ENCODE measurements at regions not wholly inside any gene's neighbourhood (a gene's known extent, or its start where the extent isn't known, plus 50 kb on each side); places are given as distances from the start of the nearest gene placed in this dataset.

DNA sequence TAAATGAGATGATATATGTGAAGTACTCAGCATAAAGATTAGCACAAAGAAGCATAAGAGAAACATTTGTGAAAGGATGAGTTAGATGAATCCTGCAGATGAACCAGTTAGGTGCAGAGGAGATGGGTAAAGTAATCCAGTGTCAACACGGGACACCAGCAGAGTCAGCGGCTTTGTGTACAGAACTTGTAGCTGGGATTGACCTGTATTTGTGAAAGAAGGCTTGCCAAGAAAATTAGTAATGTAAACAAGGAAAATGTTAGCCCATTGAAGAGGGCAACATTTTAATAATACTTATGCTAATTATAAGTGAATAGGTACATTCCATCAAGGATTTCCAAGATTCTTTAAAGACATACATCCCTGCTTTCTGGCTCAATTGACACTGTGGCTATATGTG, 255.7 kb downstream of the PTEN start:
- Histone ChIP-seq H3K9me3 (ENCODE audit: control extremely low read depth in 1 of 3, control insufficient read depth in 2 of 3, insufficient read depth in 1 of 3, low read length in 2 of 3) (peaks cover 0 to 3% (median 0%) of the 10 kb centered on the region in 3 donors), H3K4me1 (ENCODE audit: control insufficient read depth in 2 of 2, insufficient read depth in 2 of 2, low read length in 2 of 2) (peaks cover 65 to 69% of the 10 kb centered on the region in 2 donors), H3K4me2 (replicated peaks; ENCODE audit: low read depth, low read length, poor library complexity, severe bottlenecking) (no peak overlapping the region), H3K27ac (ENCODE audit: low read length in 2 of 2) (peak overlapping the region in 1 of 2 donors; percentile 67), H2AFZ (ENCODE audit: insufficient read depth, low read depth, low read length, poor library complexity, severe bottlenecking) (no peak overlapping the region), H3K27me3 (replicated peaks in 1 of 4; ENCODE audit: control extremely low read depth in 1 of 4, control insufficient read depth in 3 of 4, insufficient read depth in 4 of 4, low read length in 3 of 4) (no peaks in the 10 kb centered on the region), H3K36me3 (replicated peaks in 1 of 2; ENCODE audit: control extremely low read depth in 1 of 2, control insufficient read depth in 1 of 2, extremely low read depth in 1 of 2, insufficient read depth in 2 of 2, low read length in 1 of 2) (no peaks in the 10 kb centered on the region), H3K79me2 (ENCODE audit: control insufficient read depth, insufficient read depth, low read length) (no peaks in the 10 kb centered on the region), H3K9ac (ENCODE audit: low read length) (no peak overlapping the region), H4K20me1 (ENCODE audit: control insufficient read depth, insufficient read depth, low read length, poor library complexity, severe bottlenecking) (no peaks in the 10 kb centered on the region), H3K4me3 (ENCODE audit: control extremely low read depth in 1 of 5, extremely low read depth in 1 of 5, insufficient read depth in 1 of 5, low read depth in 2 of 5, low read length in 4 of 5) (no peak overlapping the region)
- Mint-ChIP-seq H3K27me3 (no peaks in the 10 kb centered on the region), H3K4me3 (no peak overlapping the region), H3K9me3 (ENCODE audit: insufficient read depth) (no peaks in the 10 kb centered on the region), H3K27ac (peak overlapping the region; percentile 28), H3K4me1 (peaks cover 36% of the 10 kb centered on the region)
- intact Hi-C loops (cut with micrococcal nuclease): loop anchor here (5.0 to 10.0 kb wide), 2 partner anchors 37 to 164 kb away; no protein-coding TSS in a partner anchor
- POLR2A ChIA-PET: interaction anchor here (0.6 to 2.8 kb wide), 2 partner anchors 12 to 256 kb away, joined by 3 to 20 read pairs; partner anchors contain the start of genes KLLN and PTEN
- CTCF ChIA-PET: interaction anchor here (0.7 to 7.4 kb wide), 4 partner anchors 53 to 270 kb away, joined by 3 to 111 read pairs (median 3); no protein-coding TSS in a partner anchor
- DNase-seq: no peak
- TF ChIP-seq, protein P1, sequence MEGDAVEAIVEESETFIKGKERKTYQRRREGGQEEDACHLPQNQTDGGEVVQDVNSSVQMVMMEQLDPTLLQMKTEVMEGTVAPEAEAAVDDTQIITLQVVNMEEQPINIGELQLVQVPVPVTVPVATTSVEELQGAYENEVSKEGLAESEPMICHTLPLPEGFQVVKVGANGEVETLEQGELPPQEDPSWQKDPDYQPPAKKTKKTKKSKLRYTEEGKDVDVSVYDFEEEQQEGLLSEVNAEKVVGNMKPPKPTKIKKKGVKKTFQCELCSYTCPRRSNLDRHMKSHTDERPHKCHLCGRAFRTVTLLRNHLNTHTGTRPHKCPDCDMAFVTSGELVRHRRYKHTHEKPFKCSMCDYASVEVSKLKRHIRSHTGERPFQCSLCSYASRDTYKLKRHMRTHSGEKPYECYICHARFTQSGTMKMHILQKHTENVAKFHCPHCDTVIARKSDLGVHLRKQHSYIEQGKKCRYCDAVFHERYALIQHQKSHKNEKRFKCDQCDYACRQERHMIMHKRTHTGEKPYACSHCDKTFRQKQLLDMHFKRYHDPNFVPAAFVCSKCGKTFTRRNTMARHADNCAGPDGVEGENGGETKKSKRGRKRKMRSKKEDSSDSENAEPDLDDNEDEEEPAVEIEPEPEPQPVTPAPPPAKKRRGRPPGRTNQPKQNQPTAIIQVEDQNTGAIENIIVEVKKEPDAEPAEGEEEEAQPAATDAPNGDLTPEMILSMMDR (IDR thresholded peaks at IDR 0.05): no peak
- no peak for TF ChIP-seq EZH2 (IDR thresholded peaks at IDR 0.05; ENCODE audit: borderline replicate concordance, insufficient read depth, low read depth, low read length, poor library complexity, severe bottlenecking)
- ATAC-seq (ENCODE audit: low read depth): no peak
- WGBS (ENCODE audit: insufficient coverage): 100% methylated on average over 1 of the region's 2 CpGs

DNA sequence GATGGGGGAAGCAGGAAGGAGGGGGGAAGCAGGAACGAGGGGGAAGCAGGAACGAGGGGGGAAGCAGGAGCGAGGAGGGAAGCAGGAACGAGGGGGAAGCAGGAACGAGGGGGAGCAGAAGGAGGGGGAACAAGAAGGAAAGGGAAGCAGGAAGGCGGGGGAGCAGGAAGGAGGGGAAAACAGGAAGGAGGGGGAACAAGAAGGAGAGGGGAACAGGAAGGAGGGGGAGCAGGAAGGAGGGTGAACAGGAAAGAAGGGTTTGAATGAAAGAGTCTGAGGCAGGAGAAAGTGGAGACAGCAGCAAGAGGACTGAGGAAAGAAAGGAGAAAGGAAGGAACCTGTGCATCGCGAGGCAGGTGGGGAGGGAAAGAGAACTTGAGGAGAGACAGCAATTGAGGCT, 256.6 kb downstream of the PTEN start:
- no peaks in the 10 kb centered on the region for H3K27me3 Mint-ChIP-seq
- no peaks in the 10 kb centered on the region for H4K20me1 ChIP-seq (ENCODE audit: control insufficient read depth, insufficient read depth, low read length, poor library complexity, severe bottlenecking)
- no peaks in the 10 kb centered on the region for H3K36me3 ChIP-seq (replicated peaks in 1 of 2; ENCODE audit: control extremely low read depth in 1 of 2, control insufficient read depth in 1 of 2, extremely low read depth in 1 of 2, insufficient read depth in 2 of 2, low read length in 1 of 2)
- H3K9me3 Mint-ChIP-seq (ENCODE audit: insufficient read depth): no peaks in the 10 kb centered on the region
- POLR2A ChIA-PET: interaction anchor here (1.0 kb wide), 1 partner anchor 257 kb away, joined by 3 read pairs; no protein-coding TSS in a partner anchor
- CTCF ChIA-PET: no interaction called here
- ATAC-seq (ENCODE audit: low read depth) (no peak), DNase-seq (no peak)
- H3K27me3 ChIP-seq (replicated peaks in 1 of 4; ENCODE audit: control extremely low read depth in 1 of 4, control insufficient read depth in 3 of 4, insufficient read depth in 4 of 4, low read length in 3 of 4): no peaks in the 10 kb centered on the region
- intact Hi-C loops (cut with micrococcal nuclease): no loop called here
- peak overlapping the region; percentile 57 for H3K4me2 ChIP-seq (replicated peaks; ENCODE audit: low read depth, low read length, poor library complexity, severe bottlenecking)
- H3K27ac ChIP-seq (ENCODE audit: low read length in 2 of 2): no peak overlapping the region
- TF ChIP-seq EZH2 (IDR thresholded peaks at IDR 0.05; ENCODE audit: borderline replicate concordance, insufficient read depth, low read depth, low read length, poor library complexity, severe bottlenecking): no peak
- TF ChIP-seq, protein P1 (IDR thresholded peaks at IDR 0.05): no peak
- H3K79me2 ChIP-seq (ENCODE audit: control insufficient read depth, insufficient read depth, low read length): no peaks in the 10 kb centered on the region
- H3K27ac Mint-ChIP-seq: no peak overlapping the region
- H3K9ac ChIP-seq (ENCODE audit: low read length): no peak overlapping the region
- peaks cover 0 to 3% (median 0%) of the 10 kb centered on the region in 3 donors for H3K9me3 ChIP-seq (ENCODE audit: control extremely low read depth in 1 of 3, control insufficient read depth in 2 of 3, insufficient read depth in 1 of 3, low read length in 2 of 3)
- WGBS (ENCODE audit: insufficient coverage): 69% methylated on average over 6 of the region's 8 CpGs
- peak overlapping the region; percentile 45 for H2AFZ ChIP-seq (ENCODE audit: insufficient read depth, low read depth, low read length, poor library complexity, severe bottlenecking)
- H3K4me1 ChIP-seq (ENCODE audit: control insufficient read depth in 2 of 2, insufficient read depth in 2 of 2, low read length in 2 of 2): peaks cover 56 to 60% of the 10 kb centered on the region in 2 donors
- H3K4me1 Mint-ChIP-seq: peaks cover 26% of the 10 kb centered on the region
- peak overlapping the region; percentile 9 for H3K4me3 Mint-ChIP-seq
- H3K4me3 ChIP-seq (ENCODE audit: control extremely low read depth in 1 of 5, extremely low read depth in 1 of 5, insufficient read depth in 1 of 5, low read depth in 2 of 5, low read length in 4 of 5): no peak overlapping the region

Measured in B cell (primary cell).